ENCODE measurements at regions not wholly inside any gene's neighbourhood (a gene's known extent, or its start where the extent isn't known, plus 50 kb on each side); places are given as distances from the start of the nearest gene placed in this dataset.

- DNase-seq = no peak
Measured at GRCh38 chr1:172895050-172895460, 155.7 kb downstream of the TNFSF18 start.

GRCh38 chr1:172895761-172896160, 155.0 kb downstream of the TNFSF18 start:
- no peak for DNase-seq

- peak; percentile 66 for DNase-seq
Measured at GRCh38 chr1:172897738-172898137, 153.0 kb downstream of the TNFSF18 start.

GRCh38 chr1:172898866-172899265, 151.9 kb downstream of the TNFSF18 start:
- DNase-seq = peak; percentile 44

- no peak for DNase-seq
Measured at GRCh38 chr1:172900376-172900997, 150.3 kb downstream of the TNFSF18 start.

GRCh38 chr1:172902200-172902599, 148.5 kb downstream of the TNFSF18 start:
- no peak for DNase-seq

GRCh38 chr1:172902861-172903381, 147.8 kb downstream of the TNFSF18 start:
- DNase-seq = peak; percentile 91

GRCh38 chr1:172903581-172904220, 147.0 kb downstream of the TNFSF18 start:
- DNase-seq = peak; percentile 91

GRCh38 chr1:172905452-172905851, 145.3 kb downstream of the TNFSF18 start:
- peak; percentile 53 for DNase-seq

- DNase-seq = peak; percentile 92
Measured at GRCh38 chr1:172906778-172907592, 143.8 kb downstream of the TNFSF18 start.

GRCh38 chr1:172907834-172908326, 142.9 kb downstream of the TNFSF18 start:
- no peak for DNase-seq

GRCh38 chr1:172909606-172910326, 141.0 kb downstream of the TNFSF18 start:
- peak; percentile 96 for DNase-seq

- DNase-seq = no peak
Measured at GRCh38 chr1:172912765-172913260, 137.9 kb downstream of the TNFSF18 start.

- DNase-seq = peak; percentile 95
Measured at GRCh38 chr1:172914501-172915144, 136.1 kb downstream of the TNFSF18 start.

- DNase-seq = no peak
Measured at GRCh38 chr1:172915271-172915670, 135.5 kb downstream of the TNFSF18 start.

- peak; percentile 53 for DNase-seq
Measured at GRCh38 chr1:172916116-172916515, 134.6 kb downstream of the TNFSF18 start.

- DNase-seq = peak; percentile 97
Measured at GRCh38 chr1:172917972-172918371, 132.8 kb downstream of the TNFSF18 start.

GRCh38 chr1:172918478-172918877, 132.3 kb downstream of the TNFSF18 start:
- no peak for DNase-seq

GRCh38 chr1:172926070-172926469, 124.7 kb downstream of the TNFSF18 start:
- no peak for DNase-seq

GRCh38 chr1:172928412-172928811, 122.3 kb downstream of the TNFSF18 start:
- peak; percentile 81 for DNase-seq

- peak; percentile 61 for DNase-seq
Measured at GRCh38 chr1:172929006-172929405, 121.7 kb downstream of the TNFSF18 start.

- no peak for DNase-seq
Measured at GRCh38 chr1:172930142-172930541, 120.6 kb downstream of the TNFSF18 start.
